Adrenal gland (tissue), 9 donors: ENCODE measurements at regions not wholly inside any gene's neighbourhood (a gene's known extent, or its start where the extent isn't known, plus 50 kb on each side); places are given as distances from the start of the nearest gene placed in this dataset.

ENCODE experiments used
- DNase-seq, 7 donors: peaks; one replicate each; pipeline ENCODE4 v3.0.0-alpha.2; 2019 to 2020
- H3K27ac ChIP-seq, 5 donors: fragments of 200-600 bp; sonication (generic) in 4 of 5; 1 replicate in 3 of 5; 2 replicates in 2 of 5; pipeline versions ENCODE4 v1.5.1 to v1.8.0; 2016 to 2020; ENCODE audit warnings: mild to moderate bottlenecking in 1 of 5
- H3K27me3 ChIP-seq: fragments of 200-600 bp; 2 replicates; pipeline ENCODE4 v1.8.0; 2021
- H3K36me3 ChIP-seq, 2 donors: fragments of 200-600 bp; replicated peaks in 1 of 2; 1 replicate in 1 of 2; 2 replicates in 1 of 2; pipeline versions ENCODE4 v1.5.1 to v1.8.0; 2018 to 2022
- H3K4me1 ChIP-seq, 2 donors: fragments of 200-600 bp; replicated peaks in 1 of 2; 1 replicate in 1 of 2; 2 replicates in 1 of 2; pipeline versions ENCODE4 v1.5.1 to v1.8.0; 2018 to 2021
- H3K4me3 ChIP-seq, 4 donors: fragments of 200-600 bp; sonication (generic) in 3 of 4; one replicate each; pipeline ENCODE4 v1.5.1; 2016 to 2018
- H3K9me3 ChIP-seq, 3 donors: fragments of 200-600 bp; sonication (generic) in 1 of 3; replicated peaks in 1 of 3; 1 replicate in 2 of 3; 2 replicates in 1 of 3; pipeline versions ENCODE4 v1.5.1 to v1.8.0; 2016 to 2021
- CTCF ChIP-seq, 6 experiments: fragments of 450-650 bp in 4 of 6; fragments of 200-600 bp in 2 of 6; sonication (generic) in 1 of 6; IDR thresholded peaks; 1 replicate in 5 of 6; 2 replicates in 1 of 6; pipeline versions ENCODE4 v1.5.1 to v1.8.0; 2016 to 2021; ENCODE audit warnings: antibody characterized with exemption in 6 of 6, mild to moderate bottlenecking in 2 of 6, moderate library complexity in 1 of 6
- POLR2A ChIP-seq, 2 donors: fragments of 450-650 bp; IDR thresholded peaks; one replicate each; pipeline ENCODE4 v1.6.1; 2017; ENCODE audit warnings: antibody characterized with exemption in 2 of 2, mild to moderate bottlenecking in 2 of 2, moderate library complexity in 1 of 2
- WGBS, 4 donors: extraction: QIAGEN DNeasy Blood & Tissue Kit in 2 of 4; methylation state at CpG; one replicate each; pipeline versions ENCODE4 v1.1.5 to v1.1.7; 2013 to 2017; 5-methylcytosine and 5-hydroxymethylcytosine counted together
- intact Hi-C, 2 donors: fragments of 100-400 bp; cut with DNase I; formaldehyde crosslinking; loops; one replicate each; pipeline versions ENCODE4 v1.14.1 to v1.15.0; 2022 to 2023
- donor health status: healthy with polysubstance abuse.
- donor health status: Bipolar disorder and iron deficiency.
- donor health status: DM: yes; HTN: yes; CAD: no.
- donor health status: DM: no; HTN: no; CAD: no.
- donor health status: DM: no; HTN: no; CAD: no.

- TF ChIP-seq POLR2A (IDR thresholded peaks at IDR 0.05) (no peak), CTCF (IDR thresholded peaks at IDR 0.05) (no peak)
- no peaks in the 10 kb centered on the region for H3K4me1 ChIP-seq
- intact Hi-C loops = no loop called here
- H3K9me3 ChIP-seq = peaks cover 0 to 7% (median 0%) of the 10 kb centered on the region in 3 donors
- H3K36me3 ChIP-seq = no peaks in the 10 kb centered on the region
- DNase-seq = no peak
- no peaks in the 10 kb centered on the region for H3K27me3 ChIP-seq
- no peak overlapping the region for H3K27ac ChIP-seq
- WGBS, 4 donors = 59 to 68% (median 63%) methylated on average over 1 of the region's 1 CpG
- H3K4me3 ChIP-seq = no peak overlapping the region
Observed at GRCh38 chr6:166017032-166017635, 150.5 kb downstream of the TBXT start.

- Histone ChIP-seq H3K9me3 (peaks cover 0 to 7% (median 0%) of the 10 kb centered on the region in 3 donors), H3K4me1 (no peaks in the 10 kb centered on the region), H3K36me3 (no peaks in the 10 kb centered on the region), H3K4me3 (no peak overlapping the region), H3K27me3 (no peaks in the 10 kb centered on the region), H3K27ac (no peak overlapping the region)
- WGBS, 4 donors = 52 to 62% (median 60%) methylated on average over 5 of the region's 5 CpGs
- TF ChIP-seq POLR2A (IDR thresholded peaks at IDR 0.05) (no peak), CTCF (IDR thresholded peaks at IDR 0.05) (no peak)
- no peak for DNase-seq
- intact Hi-C loops = no loop called here
Observed at GRCh38 chr6:166014966-166015365, 152.7 kb downstream of the TBXT start.

DNA sequence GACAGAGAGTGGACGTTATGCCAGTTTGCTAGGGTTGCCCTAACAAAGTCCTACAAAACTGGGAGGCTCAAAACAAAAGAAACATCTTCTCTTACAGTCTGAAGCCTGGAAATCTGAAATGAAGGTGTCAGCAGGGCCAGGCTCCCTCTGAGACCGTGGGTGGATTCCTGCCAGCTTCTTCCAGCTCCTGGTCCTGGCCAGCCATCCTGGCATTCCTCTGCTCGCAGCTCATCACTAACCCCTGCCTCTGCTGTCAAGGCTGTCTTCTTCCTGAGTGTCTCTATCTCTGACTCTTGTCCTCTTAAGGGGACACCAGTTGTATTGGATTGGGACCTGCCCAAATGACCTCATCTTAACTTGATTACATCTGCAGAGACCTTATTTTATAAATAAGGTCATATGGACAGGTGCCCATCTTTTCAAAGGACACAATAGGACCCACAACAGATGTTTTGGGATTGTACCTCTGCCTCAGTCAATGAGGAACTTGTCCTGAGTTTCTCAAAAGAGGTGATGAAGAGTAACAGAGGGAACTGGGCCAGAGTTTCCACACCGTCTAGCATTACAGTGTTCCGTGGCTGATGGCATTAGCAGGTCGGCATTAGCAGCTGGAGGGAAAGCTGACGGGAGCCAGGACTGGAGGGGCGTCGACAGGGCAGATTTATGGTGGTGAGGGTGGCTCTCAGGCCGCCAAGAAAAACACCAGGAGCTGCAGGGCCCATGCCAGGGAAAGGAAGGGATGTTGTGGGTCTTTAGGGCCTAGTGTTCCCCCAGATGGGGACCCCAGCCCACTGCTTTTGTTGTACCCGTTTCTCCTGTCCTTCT, 157.3 kb downstream of the TBXT start:
- Histone ChIP-seq H3K27ac (no peak overlapping the region), H3K36me3 (no peaks in the 10 kb centered on the region), H3K4me1 (peaks cover 19 to 31% of the 10 kb centered on the region in 2 donors), H3K4me3 (no peak overlapping the region), H3K27me3 (no peaks in the 10 kb centered on the region), H3K9me3 (no peaks in the 10 kb centered on the region)
- TF ChIP-seq POLR2A (IDR thresholded peaks at IDR 0.05) (no peak), CTCF (IDR thresholded peaks at IDR 0.05) (no peak)
- 62 to 65% (median 63%) methylated on average over 11 of the region's 11 CpGs for WGBS, 4 donors
- no peak for DNase-seq
- intact Hi-C loops = no loop called here

GRCh38 chr6:166009385-166010031, 158.1 kb downstream of the TBXT start:
- TF ChIP-seq CTCF (IDR thresholded peaks at IDR 0.05) (no peak), POLR2A (IDR thresholded peaks at IDR 0.05) (no peak)
- Histone ChIP-seq H3K4me1 (peaks cover 19 to 31% of the 10 kb centered on the region in 2 donors), H3K9me3 (no peaks in the 10 kb centered on the region), H3K4me3 (peak overlapping the region in 1 of 4 donors; percentile 47), H3K36me3 (no peaks in the 10 kb centered on the region), H3K27ac (no peak overlapping the region), H3K27me3 (no peaks in the 10 kb centered on the region)
- DNase-seq = no peak
- intact Hi-C loops = no loop called here
- WGBS, 4 donors = 57 to 81% (median 68%) methylated on average over 8 of the region's 8 CpGs
